Spleen (tissue), 7 donors: ENCODE measurements at regions not wholly inside any gene's neighbourhood (a gene's known extent, or its start where the extent isn't known, plus 50 kb on each side); places are given as distances from the start of the nearest gene placed in this dataset.

Source experiments
- POLR2A ChIP-seq, 3 donors: fragments of 450-650 bp; IDR thresholded peaks; one replicate each; pipeline ENCODE4 v1.5.1; 2017; ENCODE audit warnings: antibody characterized with exemption in 3 of 3, mild to moderate bottlenecking in 1 of 3
- TF ChIP-seq, protein P1 (sequence below), 11 experiments: fragments of 200-600 bp in 7 of 11; fragments of 450-650 bp in 4 of 11; sonication (generic) in 4 of 11; IDR thresholded peaks in 8 of 11; conservative IDR thresholded peaks in 3 of 11; 1 replicate in 7 of 11; 2 replicates in 4 of 11; pipeline versions ENCODE4 v1.4.0 to v1.8.0; 2016 to 2021; ENCODE audit warnings: antibody characterized with exemption in 11 of 11, inconsistent platforms in 4 of 11, mild to moderate bottlenecking in 1 of 11
- donor health status: DM: no; HTN: no; CAD: no; lungs with moderate emphysema.
- donor health status: DM: no; HTN: no; CAD: no.
- donor health status: DM: no; HTN: no; CAD: no.

DNA sequence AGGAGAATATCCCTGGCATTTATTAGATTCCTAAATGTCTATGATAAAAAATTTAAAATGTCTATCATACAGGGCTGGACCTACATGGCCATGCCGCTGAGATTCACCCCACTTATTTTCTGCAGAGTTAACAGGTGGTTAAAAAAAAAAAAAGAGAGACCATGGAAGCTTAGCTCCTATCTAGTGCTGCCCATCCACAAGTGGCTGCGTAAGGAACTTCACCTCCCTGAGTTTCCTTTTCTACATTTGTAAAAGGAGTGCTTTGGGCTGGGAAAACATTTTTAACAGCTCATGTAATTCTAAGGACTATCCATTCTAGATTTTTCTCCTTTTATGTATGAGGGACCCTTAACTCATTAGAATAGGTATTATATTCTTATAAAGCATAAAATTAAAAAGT lies 534.1 kb downstream of the MMUT start:
- no peak for TF ChIP-seq POLR2A (IDR thresholded peaks at IDR 0.05)
- TF ChIP-seq, protein P1, sequence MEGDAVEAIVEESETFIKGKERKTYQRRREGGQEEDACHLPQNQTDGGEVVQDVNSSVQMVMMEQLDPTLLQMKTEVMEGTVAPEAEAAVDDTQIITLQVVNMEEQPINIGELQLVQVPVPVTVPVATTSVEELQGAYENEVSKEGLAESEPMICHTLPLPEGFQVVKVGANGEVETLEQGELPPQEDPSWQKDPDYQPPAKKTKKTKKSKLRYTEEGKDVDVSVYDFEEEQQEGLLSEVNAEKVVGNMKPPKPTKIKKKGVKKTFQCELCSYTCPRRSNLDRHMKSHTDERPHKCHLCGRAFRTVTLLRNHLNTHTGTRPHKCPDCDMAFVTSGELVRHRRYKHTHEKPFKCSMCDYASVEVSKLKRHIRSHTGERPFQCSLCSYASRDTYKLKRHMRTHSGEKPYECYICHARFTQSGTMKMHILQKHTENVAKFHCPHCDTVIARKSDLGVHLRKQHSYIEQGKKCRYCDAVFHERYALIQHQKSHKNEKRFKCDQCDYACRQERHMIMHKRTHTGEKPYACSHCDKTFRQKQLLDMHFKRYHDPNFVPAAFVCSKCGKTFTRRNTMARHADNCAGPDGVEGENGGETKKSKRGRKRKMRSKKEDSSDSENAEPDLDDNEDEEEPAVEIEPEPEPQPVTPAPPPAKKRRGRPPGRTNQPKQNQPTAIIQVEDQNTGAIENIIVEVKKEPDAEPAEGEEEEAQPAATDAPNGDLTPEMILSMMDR (IDR thresholded peaks at IDR 0.05 in 8 of 11, conservative IDR thresholded peaks at IDR 0.05 in 3 of 11): no peak
